Activated CD8-positive, alpha-beta memory T cell treated with anti-CD3 and anti-CD28 coated beads, Interleukin-2, amount 50 U/mL, for 4 hours (primary cell): ENCODE measurements at regions not wholly inside any gene's neighbourhood (a gene's known extent, or its start where the extent isn't known, plus 50 kb on each side); places are given as distances from the start of the nearest gene placed in this dataset.

Experiments used
- DNase-seq: peaks from one replicate; pipeline ENCODE4 v3.0.0-alpha.2; 2020

- DNase-seq, result no peak
Measured at GRCh38 chr4:128600410-128600809, 209.1 kb upstream of the JADE1 start.

- DNase-seq, result no peak
Measured at GRCh38 chr4:128597500-128597899, 212.0 kb upstream of the JADE1 start.

DNA sequence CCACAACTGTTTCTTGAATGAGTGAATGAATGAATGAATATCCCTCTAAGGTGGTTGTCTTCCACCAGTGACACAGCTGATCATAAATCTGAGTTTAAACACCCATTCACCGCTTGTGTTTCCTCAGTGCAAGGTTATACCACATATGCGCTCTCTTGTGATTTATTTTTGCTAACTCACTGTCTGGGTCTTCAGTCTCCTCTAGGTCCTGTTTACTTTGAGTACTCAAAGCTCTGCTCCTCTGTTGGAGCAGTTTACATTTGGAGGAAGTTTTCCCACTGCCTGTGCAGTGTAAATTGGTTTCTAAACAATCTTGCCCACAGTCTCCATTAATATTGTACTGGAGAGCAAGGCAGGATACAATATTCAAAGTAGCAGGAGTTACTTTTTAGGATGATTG lies 212.6 kb upstream of the JADE1 start:
- no peak for DNase-seq

- DNase-seq, result no peak
Measured at GRCh38 chr4:128596115-128596514, 213.4 kb upstream of the JADE1 start.

GRCh38 chr4:128591482-128591881 lies 218.0 kb upstream of the JADE1 start:
- DNase-seq, result no peak

DNA sequence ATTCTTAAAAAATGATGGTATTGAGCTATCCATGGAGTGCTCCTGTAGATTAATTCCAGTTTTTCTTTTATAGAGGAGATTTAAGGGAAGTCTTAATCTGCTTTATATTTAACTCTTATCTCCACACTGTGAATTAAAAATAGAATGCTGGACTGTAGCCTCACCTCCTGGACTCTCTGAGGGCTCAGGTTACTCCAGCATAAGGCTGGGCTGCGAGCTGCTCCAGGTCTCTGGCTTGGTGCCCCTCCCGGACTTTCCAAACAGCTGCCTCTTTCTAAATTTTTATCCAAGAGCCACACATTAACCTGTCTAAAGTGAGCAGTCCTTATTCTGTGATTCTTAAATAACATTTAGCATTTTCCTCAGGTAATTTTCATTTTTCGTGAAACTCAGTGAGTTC lies 218.7 kb upstream of the JADE1 start:
- no peak for DNase-seq

GRCh38 chr4:128590034-128590740 lies 219.3 kb upstream of the JADE1 start:
- no peak for DNase-seq

DNA sequence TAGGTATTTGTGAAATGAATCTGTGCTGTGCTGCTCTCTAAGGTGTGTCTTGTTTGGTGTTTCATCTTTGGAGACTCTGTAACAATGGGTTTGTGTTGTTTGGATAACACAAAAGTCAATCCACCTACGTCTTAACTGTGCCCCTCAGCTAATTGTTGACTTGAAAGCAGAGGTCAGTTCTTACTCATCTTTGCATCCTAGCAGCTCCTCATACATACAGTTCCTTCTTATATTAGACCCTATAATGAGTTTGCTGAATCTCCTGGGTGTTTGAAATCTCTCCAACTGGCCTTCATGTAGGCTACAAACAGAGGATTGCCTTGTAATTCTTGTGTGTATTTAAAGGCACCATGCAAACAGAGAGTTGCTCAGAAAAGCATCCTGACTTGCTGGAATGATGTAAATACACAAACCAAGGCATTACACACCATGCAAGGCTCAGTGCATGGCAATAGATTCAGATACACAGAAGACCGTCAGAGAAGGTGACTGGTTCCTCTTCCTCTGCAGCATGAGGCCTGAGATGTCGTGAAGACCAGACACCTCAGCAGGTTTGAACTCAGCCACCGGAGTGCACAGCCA lies 220.0 kb upstream of the JADE1 start:
- DNase-seq, result no peak

GRCh38 chr4:128587382-128587781 lies 222.1 kb upstream of the JADE1 start:
- DNase-seq, result no peak

DNA sequence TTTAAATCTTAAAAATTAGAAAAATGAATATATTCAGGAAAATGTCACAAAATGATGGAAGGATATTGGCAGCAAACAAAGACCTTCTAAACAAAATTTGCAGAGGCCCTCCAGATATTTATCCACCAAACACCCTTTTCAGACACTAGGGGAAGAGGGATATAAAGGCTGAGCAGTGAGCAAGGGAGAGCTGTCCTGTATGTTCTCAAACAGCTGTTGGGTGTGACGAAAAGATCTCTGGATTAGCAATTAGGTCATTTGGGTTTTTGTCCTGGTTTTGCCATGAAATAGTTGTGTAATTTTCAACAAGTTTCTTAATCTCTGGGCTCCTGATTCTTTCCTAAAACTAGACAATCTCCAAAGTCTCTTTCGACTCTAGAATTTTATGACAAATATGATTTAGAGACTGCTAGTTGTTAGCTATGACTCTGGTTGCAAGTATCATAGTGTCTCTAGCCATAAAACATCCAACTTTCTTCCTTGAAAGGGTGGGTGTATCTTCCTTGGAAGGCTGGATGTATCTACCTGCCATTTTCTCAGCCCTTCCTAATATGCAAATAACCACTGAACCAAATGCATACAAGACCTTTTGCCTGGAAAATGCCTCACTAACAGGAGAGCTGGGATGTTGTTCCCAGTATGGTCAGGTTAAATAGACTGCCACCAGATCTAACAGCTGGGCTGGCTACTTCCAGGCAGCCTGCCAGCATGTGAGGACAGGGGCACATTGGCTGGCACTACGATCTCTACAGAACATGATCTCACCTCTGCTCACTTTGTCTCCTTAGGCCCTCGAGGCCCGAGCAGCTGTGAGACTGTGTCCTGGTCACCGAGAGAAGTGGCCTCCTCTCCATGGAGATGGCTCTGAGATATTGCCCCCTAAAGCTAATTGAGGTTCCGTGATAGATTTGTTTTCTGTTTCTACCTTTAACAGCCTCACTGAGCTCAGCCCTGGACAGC lies 225.5 kb upstream of the JADE1 start:
- no peak for DNase-seq

DNA sequence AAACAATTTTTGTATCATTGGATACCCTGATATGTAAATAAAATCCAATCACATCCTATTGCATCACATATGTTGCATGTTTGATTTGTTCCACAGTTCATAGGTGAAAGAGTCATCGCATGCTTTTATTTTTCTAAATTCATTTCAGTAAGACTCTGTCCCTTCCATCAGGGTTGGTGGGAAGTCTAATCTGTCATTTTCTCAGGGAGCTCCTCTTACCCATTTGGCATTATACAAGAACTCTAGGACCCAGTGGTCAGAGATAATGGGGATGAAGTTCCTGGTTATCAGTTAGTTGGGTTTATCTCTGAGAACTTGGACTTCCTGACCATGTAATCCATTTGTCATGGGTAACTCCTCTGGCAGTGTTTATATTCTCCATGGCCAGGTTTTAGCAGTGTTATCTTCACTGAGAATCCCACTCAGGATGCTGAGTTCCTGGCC lies 227.1 kb upstream of the JADE1 start:
- DNase-seq, result no peak

- no peak for DNase-seq
Measured at GRCh38 chr4:128579154-128579853, 230.2 kb upstream of the JADE1 start.

DNA sequence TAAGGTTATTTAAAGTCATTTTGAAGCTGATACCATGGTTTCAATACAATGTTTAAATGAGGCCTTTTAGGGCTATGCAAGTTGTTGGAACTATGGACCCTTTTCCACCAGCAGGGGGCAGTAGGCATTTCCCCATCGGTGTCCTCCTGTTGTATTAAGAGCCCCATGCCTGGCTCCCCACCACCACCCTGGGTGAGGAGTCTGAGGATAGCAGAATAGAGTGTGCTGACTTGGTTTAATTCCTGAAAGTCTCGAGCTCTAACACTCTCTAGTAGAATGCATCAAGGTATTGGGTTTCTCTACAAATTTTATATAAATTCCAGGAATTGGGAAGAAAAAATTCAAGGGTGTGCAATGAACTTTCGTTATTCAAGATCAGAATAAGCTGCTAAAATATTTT lies 234.8 kb upstream of the JADE1 start:
- peak; percentile 44 for DNase-seq

DNA sequence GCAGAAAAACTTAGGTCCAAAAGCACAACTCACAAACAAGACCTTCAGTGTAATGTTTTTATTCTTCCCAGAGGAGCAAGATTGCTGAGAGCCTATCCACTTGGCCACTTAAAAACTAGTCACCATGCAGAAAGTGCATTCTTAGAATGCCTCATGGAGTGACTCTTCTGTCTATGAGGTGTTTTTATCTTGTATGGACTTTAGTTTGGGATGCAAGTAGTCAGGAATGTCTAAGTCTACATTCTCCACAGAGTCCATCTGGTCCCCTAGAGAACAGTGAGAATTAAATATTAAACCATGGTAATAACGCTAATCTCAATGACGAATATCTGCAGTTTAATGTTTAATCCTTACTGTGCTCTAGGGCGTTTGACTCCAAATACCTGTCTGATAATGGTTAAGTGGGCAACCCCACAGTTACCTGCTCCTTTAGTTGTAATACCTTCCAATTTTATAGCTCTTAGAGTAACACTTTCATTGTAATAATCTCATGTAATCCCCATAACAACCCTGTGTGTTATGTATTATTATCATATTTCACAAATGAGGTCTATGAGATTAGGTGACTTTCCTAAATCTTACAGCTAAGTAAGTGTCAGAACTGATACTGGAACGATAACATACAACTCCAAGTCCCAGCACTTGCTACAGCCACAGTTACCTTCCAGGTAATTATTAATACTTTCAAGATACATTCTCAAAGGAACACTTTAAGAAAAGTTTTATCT lies 235.6 kb upstream of the JADE1 start:
- DNase-seq, result no peak

DNA sequence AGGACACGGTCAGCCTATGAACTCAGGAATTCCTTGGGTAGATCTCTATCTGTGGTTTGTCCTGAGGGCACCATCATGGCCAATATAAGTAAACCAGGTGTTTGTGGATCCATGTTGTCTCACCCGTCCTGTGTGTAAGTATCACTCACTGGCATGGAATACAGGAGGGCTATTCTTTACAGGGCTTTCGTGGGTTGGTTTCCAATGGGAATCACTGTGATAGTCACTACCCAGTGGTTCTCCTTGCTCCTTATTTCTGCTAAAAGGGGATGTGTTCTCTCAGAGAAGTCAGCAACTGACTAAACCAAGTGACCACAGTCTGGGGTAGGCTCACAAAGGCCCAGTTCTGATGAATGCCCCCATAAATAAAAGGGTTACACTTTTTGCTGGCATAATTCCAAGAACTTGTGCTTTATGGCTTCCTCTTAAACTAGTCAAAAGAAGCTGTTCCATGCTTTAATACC lies 236.7 kb upstream of the JADE1 start:
- DNase-seq, result no peak

GRCh38 chr4:128571747-128572146 lies 237.8 kb upstream of the JADE1 start:
- DNase-seq, result no peak

DNA sequence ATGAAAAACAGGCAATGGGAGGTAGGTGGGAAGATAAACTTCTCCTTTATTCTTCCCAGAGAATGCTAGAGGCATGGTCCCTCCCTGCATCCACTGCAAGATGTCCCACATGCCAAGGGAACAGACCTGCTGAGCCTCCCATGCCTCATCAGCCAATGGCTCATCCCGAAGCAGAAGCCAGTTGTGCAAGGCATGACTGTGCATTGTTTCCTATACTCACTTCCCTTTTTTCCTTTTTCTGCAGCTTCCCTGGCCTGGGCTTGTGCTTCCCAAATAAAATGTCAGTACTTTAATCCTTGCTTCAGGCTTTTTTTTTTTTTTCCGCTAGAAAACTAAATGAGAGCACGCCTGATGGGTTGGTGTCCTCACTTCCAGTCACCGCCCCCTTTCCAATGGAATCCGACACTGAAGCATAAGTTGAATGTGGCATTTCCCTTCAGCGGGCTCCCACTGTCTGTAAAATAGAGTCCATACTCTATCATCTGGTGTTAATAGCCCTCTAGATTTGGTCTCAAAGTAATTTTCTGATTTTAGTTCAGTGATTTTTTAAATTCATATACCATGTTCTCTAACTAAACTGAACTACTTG lies 239.0 kb upstream of the JADE1 start:
- no peak for DNase-seq

- no peak for DNase-seq
Measured at GRCh38 chr4:128566693-128567092, 242.8 kb upstream of the JADE1 start.

GRCh38 chr4:128565565-128566186 lies 243.8 kb upstream of the JADE1 start:
- DNase-seq, result no peak

- no peak for DNase-seq
Measured at GRCh38 chr4:128565054-128565453, 244.4 kb upstream of the JADE1 start.

DNA sequence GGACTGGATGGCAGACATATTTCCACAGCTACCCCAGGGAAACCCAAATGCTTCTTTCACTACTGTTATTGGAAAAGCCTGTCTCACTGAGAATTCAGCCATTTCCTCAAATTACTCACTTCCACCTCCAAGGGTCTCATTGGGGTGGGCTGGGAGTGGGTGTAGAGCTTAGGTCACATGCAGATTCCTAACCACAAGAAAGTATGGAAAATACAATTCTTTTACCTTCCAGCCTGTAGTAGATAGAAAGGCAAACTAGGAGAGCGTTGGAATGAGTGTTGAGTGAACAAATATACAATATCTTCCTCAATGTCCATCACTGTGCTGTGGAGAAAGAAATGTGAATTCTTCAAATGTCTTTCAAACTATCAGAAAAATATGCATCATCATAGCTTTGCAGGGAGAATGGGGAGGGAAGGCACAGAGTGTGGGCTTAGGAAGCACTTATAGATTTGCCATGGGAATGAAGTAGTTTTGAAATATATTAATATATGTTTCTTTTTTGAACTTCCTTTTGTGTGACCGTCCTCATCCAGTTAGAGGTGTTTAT lies 245.3 kb upstream of the JADE1 start:
- no peak for DNase-seq
